GM12872 (cell line): ENCODE measurements at regions not wholly inside any gene's neighbourhood (a gene's known extent, or its start where the extent isn't known, plus 50 kb on each side); places are given as distances from the start of the nearest gene placed in this dataset.

ENCODE experiments used
- TF ChIP-seq, protein P1 (sequence below): IDR thresholded peaks from 3 replicates; pipeline ENCODE4 v1.5.1; 2011; ENCODE audit warnings: low read depth, mild to moderate bottlenecking, low read length, moderate library complexity; ENCODE audit not compliant: insufficient read depth

DNA sequence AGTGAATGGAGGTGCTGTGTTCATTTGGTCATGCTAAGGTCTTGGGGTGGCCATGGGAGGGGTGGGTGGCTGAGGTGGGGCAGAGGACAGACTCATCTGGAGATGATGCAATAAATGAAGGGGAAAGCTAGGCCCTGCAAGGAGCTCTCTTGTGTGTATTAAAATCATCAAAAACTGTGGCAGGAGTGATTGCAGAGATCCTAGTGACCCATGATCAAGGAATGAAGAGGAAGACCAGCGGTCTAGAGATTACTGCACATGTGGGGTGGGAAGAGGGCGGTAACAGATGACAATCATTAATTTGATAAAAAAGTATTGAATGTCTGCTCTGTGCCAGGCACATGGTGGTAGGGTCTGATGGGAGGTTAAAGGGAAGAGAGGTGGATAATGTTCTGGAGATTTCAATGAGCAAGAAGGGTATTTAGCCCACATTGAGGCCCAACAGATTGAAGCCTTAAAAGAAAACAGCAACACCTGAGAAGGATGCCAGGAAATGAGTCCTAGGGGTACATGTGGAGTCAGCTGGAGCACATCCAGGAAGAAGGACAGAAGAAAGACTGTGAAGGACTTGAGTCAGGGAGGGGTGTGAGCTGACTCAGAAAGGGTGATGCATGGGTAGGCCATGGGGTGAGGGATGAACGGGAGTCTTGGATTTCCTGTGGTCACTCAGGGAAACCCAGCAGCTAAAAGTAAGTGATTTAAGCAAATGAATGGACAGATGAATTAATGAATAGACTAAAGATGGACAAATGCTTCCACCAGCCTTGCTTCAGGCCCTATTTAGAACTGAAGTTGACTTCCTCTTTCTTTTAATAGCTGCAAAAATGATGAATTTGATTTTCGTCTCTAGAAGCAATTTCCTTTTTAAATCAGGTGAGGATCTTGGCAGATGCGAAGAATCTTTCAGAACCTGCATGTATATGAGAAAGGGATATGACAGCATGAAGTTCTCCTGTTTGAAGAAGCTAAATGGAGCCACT, 83.1 kb upstream of the IGFBP3 start:
- TF ChIP-seq, protein P1, sequence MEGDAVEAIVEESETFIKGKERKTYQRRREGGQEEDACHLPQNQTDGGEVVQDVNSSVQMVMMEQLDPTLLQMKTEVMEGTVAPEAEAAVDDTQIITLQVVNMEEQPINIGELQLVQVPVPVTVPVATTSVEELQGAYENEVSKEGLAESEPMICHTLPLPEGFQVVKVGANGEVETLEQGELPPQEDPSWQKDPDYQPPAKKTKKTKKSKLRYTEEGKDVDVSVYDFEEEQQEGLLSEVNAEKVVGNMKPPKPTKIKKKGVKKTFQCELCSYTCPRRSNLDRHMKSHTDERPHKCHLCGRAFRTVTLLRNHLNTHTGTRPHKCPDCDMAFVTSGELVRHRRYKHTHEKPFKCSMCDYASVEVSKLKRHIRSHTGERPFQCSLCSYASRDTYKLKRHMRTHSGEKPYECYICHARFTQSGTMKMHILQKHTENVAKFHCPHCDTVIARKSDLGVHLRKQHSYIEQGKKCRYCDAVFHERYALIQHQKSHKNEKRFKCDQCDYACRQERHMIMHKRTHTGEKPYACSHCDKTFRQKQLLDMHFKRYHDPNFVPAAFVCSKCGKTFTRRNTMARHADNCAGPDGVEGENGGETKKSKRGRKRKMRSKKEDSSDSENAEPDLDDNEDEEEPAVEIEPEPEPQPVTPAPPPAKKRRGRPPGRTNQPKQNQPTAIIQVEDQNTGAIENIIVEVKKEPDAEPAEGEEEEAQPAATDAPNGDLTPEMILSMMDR = no peak

DNA sequence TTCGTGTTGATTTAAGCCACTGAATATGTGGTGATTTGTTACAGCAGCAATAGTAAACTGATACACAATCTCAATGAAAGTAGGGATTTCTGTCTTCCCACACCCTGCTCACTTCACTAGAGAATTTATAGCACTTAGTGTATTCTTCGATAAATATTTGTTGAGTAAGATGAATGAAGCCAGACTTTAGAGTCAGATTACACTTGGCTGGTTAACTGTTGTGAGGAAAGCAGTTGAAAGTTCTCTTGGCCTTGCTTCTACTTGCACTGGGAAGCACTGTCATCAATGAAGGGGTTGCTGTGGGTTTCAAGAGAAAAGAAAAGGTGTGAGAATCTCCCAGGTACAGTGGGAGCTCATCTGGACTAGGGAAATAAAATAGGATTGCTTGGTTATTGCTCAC, 82.1 kb upstream of the IGFBP3 start:
- TF ChIP-seq, protein P1 = no peak

DNA sequence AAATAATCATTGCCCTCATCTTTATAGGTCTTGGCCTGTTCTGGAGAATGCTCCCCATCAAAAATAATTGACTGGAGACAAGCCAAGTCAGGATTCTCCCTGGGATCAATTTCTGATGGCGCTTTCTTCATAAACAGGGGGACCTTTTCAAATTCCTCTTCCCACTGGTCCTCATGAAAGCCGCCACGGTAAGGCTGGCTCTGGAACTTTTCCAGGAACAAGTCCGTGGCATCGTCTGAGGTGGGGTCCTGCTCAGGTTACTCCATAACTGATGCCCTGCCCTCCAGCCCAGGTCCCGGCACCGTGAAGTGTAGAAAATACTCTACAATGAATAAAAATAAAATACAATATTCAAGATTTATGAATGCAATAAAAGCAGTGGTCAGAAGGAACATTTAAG, 79.4 kb upstream of the IGFBP3 start:
- TF ChIP-seq, protein P1 = no peak

DNA sequence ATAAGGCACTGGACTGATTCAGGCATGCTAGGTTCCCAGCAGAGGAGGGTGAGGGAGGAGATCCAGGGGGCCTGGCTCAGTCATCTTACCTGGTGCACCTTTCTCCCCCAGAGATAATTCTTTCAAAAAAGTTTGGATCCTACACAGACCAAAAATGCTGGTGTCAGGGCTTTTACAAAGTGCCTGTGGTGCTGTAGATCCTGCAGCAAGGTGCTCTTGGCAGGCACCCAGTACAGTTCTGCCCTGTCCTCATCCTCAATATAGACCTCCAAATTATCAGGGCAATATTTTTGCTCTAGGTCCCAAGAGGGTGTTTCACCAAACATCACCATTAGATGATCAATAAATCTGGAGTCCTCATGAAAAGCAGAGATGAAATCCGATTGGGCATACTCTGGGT, 78.5 kb upstream of the IGFBP3 start:
- TF ChIP-seq, protein P1 = no peak

DNA sequence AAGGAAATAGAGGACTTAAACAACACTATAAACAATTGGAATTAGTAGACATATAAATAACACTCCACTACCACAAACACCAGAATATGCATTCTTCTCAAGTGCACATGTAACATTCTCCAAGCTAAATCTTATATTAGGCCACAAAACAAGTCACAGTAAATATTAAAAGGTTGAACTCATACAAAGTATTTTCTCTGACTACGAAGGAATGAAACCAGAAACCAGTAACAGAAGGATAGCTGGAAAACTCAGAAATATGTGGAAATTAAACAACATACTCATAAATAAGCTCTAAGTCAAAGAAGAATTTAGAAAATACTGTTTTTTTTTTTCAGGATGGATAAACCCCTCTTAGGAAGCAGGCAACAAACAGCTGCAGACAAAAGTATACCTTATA, 77.4 kb upstream of the IGFBP3 start:
- TF ChIP-seq, protein P1 = no peak

DNA sequence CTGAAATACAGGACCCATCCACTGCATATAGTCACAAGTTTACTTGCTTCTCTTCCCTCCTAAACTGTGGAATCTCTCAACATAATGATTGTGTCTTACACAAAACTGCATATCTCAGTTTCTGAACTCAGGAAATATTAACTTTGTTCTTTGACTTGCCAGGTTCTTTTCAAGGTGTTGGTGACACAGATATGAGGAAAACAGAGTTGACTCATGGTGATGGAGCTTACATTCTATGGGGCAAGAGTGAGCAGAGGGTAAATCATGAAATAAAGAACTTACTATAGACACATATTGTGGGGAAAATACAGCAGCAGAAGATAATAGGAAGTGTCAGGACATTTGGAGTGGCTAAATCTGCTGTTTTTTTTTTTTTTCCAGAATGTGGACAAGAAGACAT, 72.5 kb upstream of the IGFBP3 start:
- TF ChIP-seq, protein P1 = no peak

DNA sequence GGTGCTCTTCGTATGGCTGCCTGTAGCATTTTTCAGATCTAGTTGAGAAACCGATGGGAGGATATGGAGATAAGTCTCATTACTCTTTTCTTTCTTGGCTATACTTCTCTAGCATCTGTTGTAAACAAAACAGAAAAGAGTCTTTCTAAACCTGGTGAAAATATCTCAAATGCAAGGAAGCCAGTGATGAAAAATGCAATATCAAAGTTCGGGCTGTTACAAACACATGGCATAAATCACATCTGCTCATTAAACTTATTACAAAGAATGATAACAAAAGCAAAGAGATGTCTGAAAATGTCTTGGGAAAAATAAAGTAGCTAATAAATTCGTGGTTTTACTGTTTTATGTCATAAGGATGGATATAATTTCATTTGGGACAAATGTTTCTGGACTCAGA, 71.8 kb upstream of the IGFBP3 start:
- TF ChIP-seq, protein P1 = no peak
